CD4-positive, alpha-beta T cell (primary cell): ENCODE measurements at regions not wholly inside any gene's neighbourhood (a gene's known extent, or its start where the extent isn't known, plus 50 kb on each side); places are given as distances from the start of the nearest gene placed in this dataset.

Source experiments
- ATAC-seq: fragments of 200-7000 bp; cut with Tn5 transposase; one replicate; pipeline ENCODE4 v1.10.0; 2022; ENCODE audit warnings: mild to moderate bottlenecking; ENCODE audit not compliant: poor library complexity
- CTCF ChIA-PET: fragments of 350-600 bp; sonication (Branson Sonifier 250); formaldehyde crosslinking; loops from one replicate; lab custom pipeline; 2021; ENCODE audit warnings: antibody characterized with exemption, inconsistent platforms; lab: Charles Lee
- POLR2A ChIA-PET: fragments of 350-600 bp; sonication (Branson Sonifier 250); formaldehyde crosslinking; loops from one replicate; lab custom pipeline; 2021; ENCODE audit warnings: antibody characterized with exemption, inconsistent platforms; lab: Charles Lee
- DNase-seq, 14 experiments: peaks; one replicate each; pipeline ENCODE4 v3.0.0-alpha.2; 2013 to 2020; ENCODE audit warnings: mixed read lengths in 2 of 14
- H3K27ac ChIP-seq, 2 donors: one replicate each; pipeline versions ENCODE4 v1.5.1 to v1.7.0; 2013; ENCODE audit warnings: low read length in 2 of 2, low read depth in 1 of 2, mild to moderate bottlenecking in 1 of 2
- H3K27me3 ChIP-seq, 2 experiments: 1 replicate in 1 of 2; 2 replicates in 1 of 2; pipeline versions ENCODE4 v1.6.1 to v1.7.0; 2013; ENCODE audit warnings: low read length in 2 of 2, control low read depth in 1 of 2, mild to moderate bottlenecking in 1 of 2, moderate library complexity in 1 of 2; ENCODE audit not compliant: insufficient read depth in 2 of 2, control insufficient read depth in 1 of 2
- H3K36me3 ChIP-seq: one replicate; pipeline ENCODE4 v1.6.1; 2013; ENCODE audit warnings: low read length, control low read depth; ENCODE audit not compliant: insufficient read depth
- H3K4me1 ChIP-seq: one replicate; pipeline ENCODE4 v1.6.1; 2013; ENCODE audit warnings: low read length, control low read depth; ENCODE audit not compliant: insufficient read depth
- H3K4me3 ChIP-seq: one replicate; pipeline ENCODE4 v1.5.1; 2013; ENCODE audit warnings: mild to moderate bottlenecking, low read length, moderate library complexity
- H3K9me3 ChIP-seq, 2 experiments: 1 replicate in 1 of 2; 2 replicates in 1 of 2; pipeline versions ENCODE4 v1.6.1 to v1.7.0; 2013; ENCODE audit warnings: low read length in 2 of 2, mild to moderate bottlenecking in 2 of 2, control low read depth in 1 of 2, moderate library complexity in 1 of 2; ENCODE audit not compliant: control insufficient read depth in 1 of 2, insufficient read depth in 1 of 2
- H3K27ac Mint-ChIP-seq: one replicate; pipeline ENCODE4 v1.8.0; 2020; ENCODE audit warnings: mixed read lengths
- H3K27me3 Mint-ChIP-seq: one replicate; pipeline ENCODE4 v1.8.0; 2021; ENCODE audit warnings: mixed read lengths
- H3K36me3 Mint-ChIP-seq: one replicate; pipeline ENCODE4 v1.8.0; 2021; ENCODE audit warnings: low read depth, mixed read lengths
- H3K4me1 Mint-ChIP-seq: one replicate; pipeline ENCODE4 v1.8.0; 2021; ENCODE audit warnings: low read depth, mixed read lengths
- H3K4me3 Mint-ChIP-seq: one replicate; pipeline ENCODE4 v1.8.0; 2020; ENCODE audit warnings: mild to moderate bottlenecking, mixed read lengths
- H3K9me3 Mint-ChIP-seq: one replicate; pipeline ENCODE4 v1.8.0; 2020; ENCODE audit warnings: mixed read lengths
- intact Hi-C, 2 experiments: fragments of 100-400 bp; cut with DNase I in 1 of 2; cut with micrococcal nuclease in 1 of 2; formaldehyde crosslinking; loops; one replicate each; pipeline versions ENCODE4 v1.15.1 to v1.9.0; 2023 to 2025; cut with DNase I, micrococcal nuclease
- TF ChIP-seq, protein P1 (sequence below): fragments of 200-600 bp; IDR thresholded peaks from one replicate; pipeline ENCODE4 v1.8.0; 2022; ENCODE audit warnings: antibody characterized with exemption, mild to moderate bottlenecking

DNA sequence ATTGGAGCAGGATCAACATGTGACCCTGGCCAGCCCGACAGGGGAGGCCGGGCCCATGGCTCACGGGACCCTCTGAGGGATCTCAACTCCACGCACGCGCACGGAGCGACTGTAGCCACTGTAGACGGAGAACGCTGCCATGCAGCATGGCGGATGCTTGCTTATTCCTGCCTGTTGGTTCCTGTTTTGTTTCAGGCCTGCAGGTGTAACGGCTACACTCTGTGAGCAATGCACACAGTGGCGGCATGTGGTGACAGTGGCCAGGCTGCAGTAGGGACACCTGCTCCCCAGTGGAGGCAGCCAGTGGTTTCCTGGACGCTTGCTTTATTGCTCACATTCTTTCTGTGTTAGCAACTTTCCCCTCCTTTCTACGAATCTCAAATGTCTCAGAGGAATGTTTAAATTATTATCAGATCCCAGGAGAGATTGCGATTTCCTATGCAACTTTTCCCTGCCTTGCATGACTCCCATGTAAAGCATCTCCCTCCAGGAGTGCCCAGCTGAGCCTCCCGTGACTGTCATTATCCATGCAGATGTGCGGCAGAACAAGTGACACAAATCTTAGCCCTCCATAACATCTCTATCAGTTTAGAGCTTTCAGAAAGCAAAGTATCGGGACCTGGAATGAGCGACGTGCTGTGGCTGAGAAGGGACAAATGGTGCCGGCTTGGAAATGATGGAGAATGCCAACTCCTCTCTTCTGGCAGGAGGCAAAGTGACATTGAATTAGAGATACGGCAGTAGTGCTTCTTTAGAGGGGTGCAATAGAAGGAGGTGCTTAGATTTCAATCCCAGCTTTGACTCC is 209.7 kb downstream of the ASB1 start:
- H3K9me3 Mint-ChIP-seq = no peaks in the 10 kb centered on the region
- peaks cover 5 to 7% of the 10 kb centered on the region in 2 experiments for H3K27me3 ChIP-seq
- no peaks in the 10 kb centered on the region for H3K4me1 Mint-ChIP-seq
- TF ChIP-seq, protein P1, sequence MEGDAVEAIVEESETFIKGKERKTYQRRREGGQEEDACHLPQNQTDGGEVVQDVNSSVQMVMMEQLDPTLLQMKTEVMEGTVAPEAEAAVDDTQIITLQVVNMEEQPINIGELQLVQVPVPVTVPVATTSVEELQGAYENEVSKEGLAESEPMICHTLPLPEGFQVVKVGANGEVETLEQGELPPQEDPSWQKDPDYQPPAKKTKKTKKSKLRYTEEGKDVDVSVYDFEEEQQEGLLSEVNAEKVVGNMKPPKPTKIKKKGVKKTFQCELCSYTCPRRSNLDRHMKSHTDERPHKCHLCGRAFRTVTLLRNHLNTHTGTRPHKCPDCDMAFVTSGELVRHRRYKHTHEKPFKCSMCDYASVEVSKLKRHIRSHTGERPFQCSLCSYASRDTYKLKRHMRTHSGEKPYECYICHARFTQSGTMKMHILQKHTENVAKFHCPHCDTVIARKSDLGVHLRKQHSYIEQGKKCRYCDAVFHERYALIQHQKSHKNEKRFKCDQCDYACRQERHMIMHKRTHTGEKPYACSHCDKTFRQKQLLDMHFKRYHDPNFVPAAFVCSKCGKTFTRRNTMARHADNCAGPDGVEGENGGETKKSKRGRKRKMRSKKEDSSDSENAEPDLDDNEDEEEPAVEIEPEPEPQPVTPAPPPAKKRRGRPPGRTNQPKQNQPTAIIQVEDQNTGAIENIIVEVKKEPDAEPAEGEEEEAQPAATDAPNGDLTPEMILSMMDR = no peak
- H3K4me1 ChIP-seq = no peaks in the 10 kb centered on the region
- DNase-seq = no peak
- no peak for ATAC-seq
- H3K4me3 ChIP-seq = no peak overlapping the region
- H3K9me3 ChIP-seq = no peaks in the 10 kb centered on the region
- no peaks in the 10 kb centered on the region for H3K36me3 ChIP-seq
- ChIA-PET POLR2A (no interaction called here), CTCF (no interaction called here)
- intact Hi-C loops = no loop called here
- H3K27ac ChIP-seq = no peak overlapping the region
- H3K27ac Mint-ChIP-seq = no peak overlapping the region
- peaks cover 20% of the 10 kb centered on the region for H3K27me3 Mint-ChIP-seq
- H3K4me3 Mint-ChIP-seq = no peak overlapping the region
- H3K36me3 Mint-ChIP-seq = no peaks in the 10 kb centered on the region

DNA sequence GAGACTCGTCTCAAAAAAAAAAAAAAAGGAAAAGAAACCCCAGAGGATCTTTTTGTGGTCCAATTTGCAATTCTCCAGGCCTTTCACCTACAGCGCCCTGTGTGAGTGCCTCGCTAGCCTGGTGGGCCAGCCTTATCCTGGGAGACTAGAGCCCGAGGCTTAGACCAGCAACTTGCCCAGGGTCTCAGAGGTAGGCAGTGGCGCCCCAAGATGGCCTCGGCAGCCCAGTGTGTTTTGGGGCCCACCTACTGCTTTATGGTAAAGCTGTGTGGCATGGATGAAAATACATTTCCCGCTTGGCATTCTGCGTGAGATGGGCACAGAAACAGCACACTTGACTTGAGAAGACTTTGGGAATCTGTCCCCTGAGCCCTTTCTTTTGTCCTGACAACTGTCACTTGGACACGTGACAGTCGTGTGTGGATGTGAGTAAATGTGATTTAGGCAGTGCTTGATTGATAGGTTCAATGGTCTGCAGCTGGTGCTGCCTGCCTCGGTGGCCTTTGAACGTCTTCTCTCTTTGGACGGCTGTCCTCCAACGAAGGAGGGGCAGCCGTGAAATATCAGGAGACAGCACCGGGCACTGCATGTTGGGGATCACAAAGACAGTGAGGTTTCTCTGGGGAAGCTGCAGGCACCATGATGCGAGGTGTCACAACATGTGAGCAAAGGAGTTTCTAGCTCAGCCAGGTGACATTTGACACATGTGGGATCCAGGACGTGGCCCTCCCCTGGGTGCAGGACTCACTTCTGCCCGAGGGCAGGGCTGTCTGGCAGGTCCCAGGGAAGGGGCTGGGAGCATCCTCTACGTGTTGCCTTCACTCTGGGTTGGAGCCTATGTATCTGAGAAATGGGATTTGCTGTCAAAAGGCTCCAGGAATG is 209.5 kb upstream of the TWIST2 start:
- Histone ChIP-seq H3K27ac (no peak overlapping the region), H3K9me3 (no peaks in the 10 kb centered on the region), H3K27me3 (peaks cover 5 to 7% of the 10 kb centered on the region in 2 experiments), H3K36me3 (no peaks in the 10 kb centered on the region), H3K4me1 (no peaks in the 10 kb centered on the region), H3K4me3 (no peak overlapping the region)
- peaks cover 17% of the 10 kb centered on the region for H3K27me3 Mint-ChIP-seq
- no peaks in the 10 kb centered on the region for H3K9me3 Mint-ChIP-seq
- ChIA-PET POLR2A (no interaction called here), CTCF (no interaction called here)
- H3K27ac Mint-ChIP-seq = no peak overlapping the region
- TF ChIP-seq, protein P1 = no peak
- DNase-seq = no peak
- no peak for ATAC-seq
- no peaks in the 10 kb centered on the region for H3K36me3 Mint-ChIP-seq
- H3K4me1 Mint-ChIP-seq = no peaks in the 10 kb centered on the region
- intact Hi-C loops = no loop called here
- no peak overlapping the region for H3K4me3 Mint-ChIP-seq

DNA sequence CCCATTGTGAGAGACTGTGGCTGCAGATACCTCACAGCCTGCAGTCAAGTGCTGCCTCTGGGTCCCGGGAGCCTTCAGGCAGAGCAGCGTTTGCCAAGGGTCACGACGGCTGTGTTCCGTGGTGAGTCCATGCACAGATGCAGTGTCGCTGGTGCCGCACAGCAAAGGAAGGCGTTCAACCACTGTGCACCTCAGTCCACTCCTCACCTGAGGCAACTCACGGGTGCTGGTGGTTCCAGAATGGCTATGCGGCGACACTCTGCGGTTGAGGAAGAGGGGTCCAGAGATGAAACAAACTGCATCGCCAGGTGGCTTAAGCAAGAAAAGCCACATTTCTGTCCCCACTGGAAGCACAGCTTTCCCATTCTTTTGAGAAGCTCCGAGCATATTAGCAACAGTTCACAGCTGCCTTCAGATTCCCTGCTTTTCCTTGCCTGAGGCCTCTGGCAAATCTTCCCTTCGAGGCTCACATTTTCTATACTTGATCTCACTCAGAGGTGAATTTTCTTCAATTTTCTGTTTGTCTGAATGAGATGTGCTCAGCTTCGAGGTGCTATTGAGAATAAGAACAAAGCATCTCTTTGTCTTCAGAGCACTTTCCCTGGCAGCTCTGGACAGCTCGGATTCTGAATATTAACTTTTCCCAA is 208.8 kb upstream of the TWIST2 start:
- Histone ChIP-seq H3K4me1 (no peaks in the 10 kb centered on the region), H3K4me3 (no peak overlapping the region), H3K27me3 (peaks cover 5 to 8% of the 10 kb centered on the region in 2 experiments), H3K9me3 (no peaks in the 10 kb centered on the region), H3K36me3 (no peaks in the 10 kb centered on the region), H3K27ac (no peak overlapping the region)
- intact Hi-C loops = no loop called here
- Mint-ChIP-seq H3K27ac (no peak overlapping the region), H3K27me3 (peaks cover 11% of the 10 kb centered on the region), H3K4me3 (no peak overlapping the region), H3K4me1 (no peaks in the 10 kb centered on the region), H3K9me3 (no peaks in the 10 kb centered on the region), H3K36me3 (no peaks in the 10 kb centered on the region)
- ChIA-PET CTCF (no interaction called here), POLR2A (no interaction called here)
- DNase-seq (no peak), ATAC-seq (no peak)
- TF ChIP-seq, protein P1 = no peak
